Gastroesophageal sphincter (tissue), 4 donors: ENCODE measurements at regions not wholly inside any gene's neighbourhood (a gene's known extent, or its start where the extent isn't known, plus 50 kb on each side); places are given as distances from the start of the nearest gene placed in this dataset.

ENCODE experiments used
- ATAC-seq: fragments of 150-250 bp; one replicate; pipeline ENCODE4 v1.9.1; 2016; ENCODE audit warnings: mild to moderate bottlenecking, moderate library complexity
- H3K27ac ChIP-seq, 4 donors: fragments of 200-600 bp; sonication (generic) in 3 of 4; 1 replicate in 3 of 4; 2 replicates in 1 of 4; pipeline ENCODE4 v1.5.1; 2016 to 2019
- H3K27me3 ChIP-seq: fragments of 200-600 bp; sonication (generic); one replicate; pipeline ENCODE4 v1.5.1; 2019
- H3K36me3 ChIP-seq, 2 donors: fragments of 200-600 bp; sonication (generic); one replicate each; pipeline ENCODE4 v1.5.1; 2019; ENCODE audit warnings: control low read depth in 1 of 2
- H3K4me1 ChIP-seq, 3 donors: fragments of 200-600 bp; sonication (generic); 1 replicate in 2 of 3; 2 replicates in 1 of 3; pipeline ENCODE4 v1.5.1; 2016 to 2019; ENCODE audit warnings: control low read depth in 2 of 3
- H3K4me3 ChIP-seq, 2 donors: fragments of 200-600 bp; sonication (generic); one replicate each; pipeline ENCODE4 v1.5.1; 2019; ENCODE audit warnings: mild to moderate bottlenecking in 1 of 2, moderate library complexity in 1 of 2
- H3K9me3 ChIP-seq, 3 donors: fragments of 200-600 bp; sonication (generic); one replicate each; pipeline ENCODE4 v1.5.1; 2017 to 2019; ENCODE audit warnings: control low read depth in 2 of 3
- EP300 ChIP-seq: sonication (generic); formaldehyde crosslinking; IDR thresholded peaks from one replicate; pipeline ENCODE4 v1.6.1; 2017; ENCODE audit warnings: antibody characterized with exemption, mild to moderate bottlenecking
- POLR2A ChIP-seq, 2 donors: fragments of 450-650 bp; IDR thresholded peaks; one replicate each; pipeline ENCODE4 v1.6.1; 2017; ENCODE audit warnings: antibody characterized with exemption in 2 of 2, mild to moderate bottlenecking in 2 of 2, moderate library complexity in 1 of 2
- POLR2AphosphoS5 ChIP-seq: sonication (generic); formaldehyde crosslinking; IDR thresholded peaks from one replicate; pipeline ENCODE4 v1.6.1; 2017; ENCODE audit warnings: antibody characterized with exemption
- WGBS, 2 donors: methylation state at CpG; one replicate each; pipeline ENCODE4 v1.1.5; 2018; ENCODE audit warnings: low coverage in 1 of 2; 5-methylcytosine and 5-hydroxymethylcytosine counted together
- TF ChIP-seq, protein P1 (sequence below), 4 experiments: fragments of 200-600 bp in 2 of 4; fragments of 450-650 bp in 2 of 4; sonication (generic) in 1 of 4; IDR thresholded peaks; one replicate each; pipeline ENCODE4 v1.5.1; 2017 to 2019; ENCODE audit warnings: antibody characterized with exemption in 4 of 4, mild to moderate bottlenecking in 2 of 4, moderate library complexity in 2 of 4

DNA sequence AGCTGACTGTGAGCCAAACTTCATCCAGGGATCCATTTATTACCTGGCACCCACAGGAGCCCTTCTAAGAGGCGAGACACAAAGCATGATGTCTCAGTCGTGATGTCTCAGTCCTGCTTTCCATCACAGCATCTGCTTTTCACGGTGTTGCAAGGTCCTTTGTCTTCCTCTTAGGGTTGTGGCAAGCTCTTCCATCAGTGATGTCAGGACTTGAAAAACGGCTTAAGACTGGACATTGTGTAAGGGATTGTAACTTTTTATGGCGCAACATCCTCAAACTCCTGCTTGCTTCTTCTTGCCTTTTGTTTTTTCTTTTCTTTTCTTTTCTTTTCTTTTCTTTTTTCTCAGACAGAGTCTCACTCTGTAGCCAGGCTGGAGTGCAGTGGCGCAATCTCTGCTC lies 586.5 kb upstream of the TMEM132C start:
- no peak for ATAC-seq
- WGBS, 2 donors: 69 to 75% methylated on average over 6 of the region's 6 CpGs

DNA sequence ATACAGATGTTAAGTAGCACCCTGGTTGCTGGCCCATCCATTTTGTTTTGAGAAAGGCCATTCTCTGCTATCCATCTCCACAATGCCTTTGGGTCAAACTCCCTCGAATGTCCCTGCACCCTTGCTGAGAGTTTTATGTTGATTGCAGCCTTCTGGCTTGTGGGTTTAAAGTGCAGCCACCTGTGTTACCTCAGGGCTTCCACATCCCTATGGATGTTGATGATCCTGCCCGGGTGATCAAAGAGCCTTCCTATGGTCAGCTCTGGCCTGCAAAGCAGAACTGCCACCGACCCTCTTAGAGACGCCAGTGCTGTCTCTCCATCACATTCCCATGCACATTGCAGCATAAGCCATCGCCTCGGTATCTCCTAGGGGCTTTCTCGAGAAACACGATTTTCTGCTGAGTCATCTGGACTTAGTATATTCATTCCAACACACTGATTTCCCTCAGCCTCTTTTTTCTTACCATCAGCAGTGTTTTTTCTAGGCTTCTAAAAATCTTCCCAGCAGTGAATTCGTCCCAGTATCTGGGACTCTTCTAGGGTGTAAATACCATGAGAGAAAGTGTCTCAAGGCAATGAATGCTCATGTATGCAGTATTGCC lies 585.7 kb upstream of the TMEM132C start:
- H3K36me3 ChIP-seq: no peaks in the 10 kb centered on the region
- TF ChIP-seq EP300 (no peak), POLR2AphosphoS5 (no peak), POLR2A (IDR thresholded peaks at IDR 0.05) (no peak)
- TF ChIP-seq, protein P1, sequence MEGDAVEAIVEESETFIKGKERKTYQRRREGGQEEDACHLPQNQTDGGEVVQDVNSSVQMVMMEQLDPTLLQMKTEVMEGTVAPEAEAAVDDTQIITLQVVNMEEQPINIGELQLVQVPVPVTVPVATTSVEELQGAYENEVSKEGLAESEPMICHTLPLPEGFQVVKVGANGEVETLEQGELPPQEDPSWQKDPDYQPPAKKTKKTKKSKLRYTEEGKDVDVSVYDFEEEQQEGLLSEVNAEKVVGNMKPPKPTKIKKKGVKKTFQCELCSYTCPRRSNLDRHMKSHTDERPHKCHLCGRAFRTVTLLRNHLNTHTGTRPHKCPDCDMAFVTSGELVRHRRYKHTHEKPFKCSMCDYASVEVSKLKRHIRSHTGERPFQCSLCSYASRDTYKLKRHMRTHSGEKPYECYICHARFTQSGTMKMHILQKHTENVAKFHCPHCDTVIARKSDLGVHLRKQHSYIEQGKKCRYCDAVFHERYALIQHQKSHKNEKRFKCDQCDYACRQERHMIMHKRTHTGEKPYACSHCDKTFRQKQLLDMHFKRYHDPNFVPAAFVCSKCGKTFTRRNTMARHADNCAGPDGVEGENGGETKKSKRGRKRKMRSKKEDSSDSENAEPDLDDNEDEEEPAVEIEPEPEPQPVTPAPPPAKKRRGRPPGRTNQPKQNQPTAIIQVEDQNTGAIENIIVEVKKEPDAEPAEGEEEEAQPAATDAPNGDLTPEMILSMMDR (IDR thresholded peaks at IDR 0.05): no peak
- ATAC-seq: no peak
- H3K27me3 ChIP-seq: no peaks in the 10 kb centered on the region
- 50 to 68% methylated on average over 2 to 9 of the region's 9 CpGs for WGBS, 2 donors
- no peaks in the 10 kb centered on the region for H3K9me3 ChIP-seq
- no peak overlapping the region for H3K27ac ChIP-seq
- no peak overlapping the region for H3K4me3 ChIP-seq
- H3K4me1 ChIP-seq: peaks cover 0 to 8% (median 0%) of the 10 kb centered on the region in 3 donors

More for the DNA sequence above, 586.5 kb upstream of the TMEM132C start:
- Histone ChIP-seq H3K27me3 (peaks cover under 1% of the 10 kb centered on the region), H3K9me3 (no peaks in the 10 kb centered on the region), H3K27ac (no peak overlapping the region), H3K36me3 (no peaks in the 10 kb centered on the region), H3K4me3 (no peak overlapping the region), H3K4me1 (peaks cover 0 to 8% (median 0%) of the 10 kb centered on the region in 3 donors)
- no peak for TF ChIP-seq POLR2AphosphoS5
- TF ChIP-seq, protein P1 (IDR thresholded peaks at IDR 0.05): no peak
- no peak for TF ChIP-seq EP300
- no peak for TF ChIP-seq POLR2A (IDR thresholded peaks at IDR 0.05)

GRCh38 chr12:127685491-127685890 lies 581.5 kb upstream of the TMEM132C start:
- no peaks in the 10 kb centered on the region for H3K4me1 ChIP-seq
- H3K9me3 ChIP-seq: no peaks in the 10 kb centered on the region
- WGBS, 2 donors: 39 to 53% methylated on average over 2 of the region's 2 CpGs
- H3K36me3 ChIP-seq: no peaks in the 10 kb centered on the region
- H3K4me3 ChIP-seq: no peak overlapping the region
- TF ChIP-seq, protein P1 (IDR thresholded peaks at IDR 0.05): no peak
- TF ChIP-seq EP300 (no peak), POLR2AphosphoS5 (no peak), POLR2A (IDR thresholded peaks at IDR 0.05) (no peak)
- H3K27ac ChIP-seq: no peak overlapping the region
- ATAC-seq: no peak
- H3K27me3 ChIP-seq: no peaks in the 10 kb centered on the region

DNA sequence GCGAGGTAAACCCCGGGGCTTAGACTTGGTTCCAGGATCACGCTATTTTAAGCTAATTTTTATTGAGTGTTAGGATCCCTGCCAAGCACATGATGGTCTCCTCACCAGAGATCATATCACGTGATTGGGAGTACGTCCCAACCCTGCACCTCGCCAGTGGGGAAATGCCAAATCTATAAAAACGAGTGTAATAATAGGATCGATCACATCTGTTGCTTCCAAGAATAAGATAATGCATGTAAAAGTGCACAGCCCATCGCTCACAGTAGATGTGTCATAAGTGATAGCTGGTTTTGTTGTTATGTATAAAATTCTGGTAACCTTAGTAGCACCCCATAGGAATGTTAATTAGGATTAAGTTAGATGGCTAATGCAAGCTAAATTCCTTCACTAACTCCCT lies 581.0 kb upstream of the TMEM132C start:
- no peak overlapping the region for H3K4me3 ChIP-seq
- ATAC-seq: no peak
- 48 to 53% methylated on average over 4 to 9 of the region's 9 CpGs for WGBS, 2 donors

GRCh38 chr12:127687181-127687580 lies 579.8 kb upstream of the TMEM132C start:
- ATAC-seq: no peak
- Histone ChIP-seq H3K36me3 (no peaks in the 10 kb centered on the region), H3K4me1 (no peaks in the 10 kb centered on the region), H3K27ac (no peak overlapping the region), H3K9me3 (no peaks in the 10 kb centered on the region), H3K27me3 (no peaks in the 10 kb centered on the region), H3K4me3 (no peak overlapping the region)
- no peak for TF ChIP-seq EP300
- TF ChIP-seq, protein P1 (IDR thresholded peaks at IDR 0.05): no peak
- TF ChIP-seq POLR2A (IDR thresholded peaks at IDR 0.05): no peak
- no peak for TF ChIP-seq POLR2AphosphoS5
- 30 to 36% methylated on average over 2 of the region's 2 CpGs for WGBS, 2 donors

More for the DNA sequence above, 581.0 kb upstream of the TMEM132C start:
- no peaks in the 10 kb centered on the region for H3K36me3 ChIP-seq
- H3K9me3 ChIP-seq: no peaks in the 10 kb centered on the region
- H3K27me3 ChIP-seq: no peaks in the 10 kb centered on the region
- no peaks in the 10 kb centered on the region for H3K4me1 ChIP-seq
- TF ChIP-seq EP300 (no peak), POLR2AphosphoS5 (no peak), POLR2A (IDR thresholded peaks at IDR 0.05) (no peak)
- TF ChIP-seq, protein P1 (IDR thresholded peaks at IDR 0.05): no peak
- no peak overlapping the region for H3K27ac ChIP-seq
